ENCODE measurements at regions not wholly inside any gene's neighbourhood (a gene's known extent, or its start where the extent isn't known, plus 50 kb on each side); places are given as distances from the start of the nearest gene placed in this dataset.
"Not testable (repeated sequence)": the region's sequence is repeated elsewhere in the genome, so short reads cannot be mapped to it uniquely, and the experiment has no call there.

DNA sequence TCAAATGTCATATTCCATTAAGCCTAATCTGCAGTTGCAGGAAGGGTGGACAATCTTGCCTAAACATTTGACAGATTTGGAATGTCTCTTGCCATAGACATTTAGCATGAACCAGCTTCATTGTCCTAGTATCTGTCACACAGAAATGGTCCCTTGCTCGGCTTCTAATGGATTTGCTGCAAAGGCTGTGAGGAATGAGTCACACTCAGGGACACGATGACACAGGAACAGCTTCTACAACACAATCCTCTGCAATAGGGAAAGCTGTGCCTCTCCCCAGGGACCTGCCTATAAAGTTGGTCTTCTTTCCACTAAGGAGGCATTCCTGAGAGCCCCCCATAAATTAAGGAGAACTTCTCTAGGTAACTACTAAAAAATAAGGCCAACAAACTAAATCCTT lies 155.1 kb upstream of the L3MBTL4 start:
- no peak for DNase-seq
- Histone ChIP-seq H3K27ac (no peak overlapping the region), H3K36me3 (no peaks in the 10 kb centered on the region), H3K4me1 (no peaks in the 10 kb centered on the region), H3K9me3 (no peaks in the 10 kb centered on the region), H3K27me3 (replicated peaks in 1 of 7) (no peaks in the 10 kb centered on the region), H3K4me3 (no peak overlapping the region)
- WGBS, 5 donors: 32 to 64% (median 61%) methylated on average over 2 of the region's 2 CpGs
- TF ChIP-seq POLR2A (IDR thresholded peaks at IDR 0.05) (no peak), POLR2AphosphoS5 (IDR thresholded peaks at IDR 0.05) (no peak)
- TF ChIP-seq, protein P1, sequence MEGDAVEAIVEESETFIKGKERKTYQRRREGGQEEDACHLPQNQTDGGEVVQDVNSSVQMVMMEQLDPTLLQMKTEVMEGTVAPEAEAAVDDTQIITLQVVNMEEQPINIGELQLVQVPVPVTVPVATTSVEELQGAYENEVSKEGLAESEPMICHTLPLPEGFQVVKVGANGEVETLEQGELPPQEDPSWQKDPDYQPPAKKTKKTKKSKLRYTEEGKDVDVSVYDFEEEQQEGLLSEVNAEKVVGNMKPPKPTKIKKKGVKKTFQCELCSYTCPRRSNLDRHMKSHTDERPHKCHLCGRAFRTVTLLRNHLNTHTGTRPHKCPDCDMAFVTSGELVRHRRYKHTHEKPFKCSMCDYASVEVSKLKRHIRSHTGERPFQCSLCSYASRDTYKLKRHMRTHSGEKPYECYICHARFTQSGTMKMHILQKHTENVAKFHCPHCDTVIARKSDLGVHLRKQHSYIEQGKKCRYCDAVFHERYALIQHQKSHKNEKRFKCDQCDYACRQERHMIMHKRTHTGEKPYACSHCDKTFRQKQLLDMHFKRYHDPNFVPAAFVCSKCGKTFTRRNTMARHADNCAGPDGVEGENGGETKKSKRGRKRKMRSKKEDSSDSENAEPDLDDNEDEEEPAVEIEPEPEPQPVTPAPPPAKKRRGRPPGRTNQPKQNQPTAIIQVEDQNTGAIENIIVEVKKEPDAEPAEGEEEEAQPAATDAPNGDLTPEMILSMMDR (IDR thresholded peaks at IDR 0.05 in 8 of 11, conservative IDR thresholded peaks at IDR 0.05 in 3 of 11): no peak
- intact Hi-C loops (cut with DNase I; ENCODE audit: low total_unique reads): no loop called here

DNA sequence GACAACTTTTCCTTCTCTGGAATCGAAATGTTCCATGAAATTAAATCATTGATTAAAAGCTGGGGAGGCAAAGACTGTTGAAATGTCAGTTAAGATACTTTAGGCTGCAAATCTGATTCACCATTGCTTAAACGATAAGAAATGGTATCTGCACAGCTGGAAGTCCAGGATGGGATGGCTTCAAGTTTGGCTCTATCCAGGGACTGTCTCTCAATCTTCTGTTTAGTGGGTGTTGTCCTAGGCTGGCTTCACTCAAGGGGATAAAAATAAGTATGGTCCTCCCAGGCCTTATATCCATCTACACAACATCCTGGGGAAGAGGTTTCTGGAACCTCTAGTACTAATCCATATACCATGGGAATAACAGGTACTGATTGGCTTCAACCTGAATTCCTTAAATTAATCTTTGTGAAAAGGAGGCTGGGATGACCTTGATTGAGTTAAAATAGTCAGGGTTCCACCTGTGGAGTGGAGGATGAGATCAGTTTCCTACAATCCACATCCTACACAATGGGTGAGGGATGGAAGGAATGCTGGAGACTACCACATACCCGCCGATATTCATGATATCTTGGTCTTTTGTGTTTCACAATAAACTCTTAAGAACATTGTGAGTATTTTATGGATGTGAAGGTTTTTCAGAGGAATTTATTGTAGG lies 156.0 kb upstream of the L3MBTL4 start:
- no peak for TF ChIP-seq POLR2A (IDR thresholded peaks at IDR 0.05)
- no peak for TF ChIP-seq POLR2AphosphoS5 (IDR thresholded peaks at IDR 0.05)
- TF ChIP-seq, protein P1 (IDR thresholded peaks at IDR 0.05 in 8 of 11, conservative IDR thresholded peaks at IDR 0.05 in 3 of 11): no peak
- H3K27me3 ChIP-seq (replicated peaks in 1 of 7): no peaks in the 10 kb centered on the region
- 78 to 89% (median 87%) methylated on average over 4 of the region's 4 CpGs for WGBS, 5 donors
- H3K4me3 ChIP-seq: no peak overlapping the region
- intact Hi-C loops (cut with DNase I; ENCODE audit: low total_unique reads): no loop called here
- no peaks in the 10 kb centered on the region for H3K36me3 ChIP-seq
- no peaks in the 10 kb centered on the region for H3K9me3 ChIP-seq
- H3K27ac ChIP-seq: no peak overlapping the region
- no peak for DNase-seq
- H3K4me1 ChIP-seq: no peaks in the 10 kb centered on the region

- H3K27me3 ChIP-seq (replicated peaks in 1 of 7): no peaks in the 10 kb centered on the region
- 81 to 88% (median 86%) methylated on average over 3 of the region's 3 CpGs for WGBS, 5 donors
- no peak overlapping the region for H3K4me3 ChIP-seq
- H3K27ac ChIP-seq: no peak overlapping the region
- no peaks in the 10 kb centered on the region for H3K4me1 ChIP-seq
- TF ChIP-seq, protein P1 (IDR thresholded peaks at IDR 0.05 in 8 of 11, conservative IDR thresholded peaks at IDR 0.05 in 3 of 11): no peak
- TF ChIP-seq POLR2A (IDR thresholded peaks at IDR 0.05) (no peak), POLR2AphosphoS5 (IDR thresholded peaks at IDR 0.05) (no peak)
- H3K9me3 ChIP-seq: no peaks in the 10 kb centered on the region
- H3K36me3 ChIP-seq: no peaks in the 10 kb centered on the region
- no peak for DNase-seq
- intact Hi-C loops (cut with DNase I; ENCODE audit: low total_unique reads): no loop called here
Measured at GRCh38 chr18:6571239-6571602, 156.5 kb upstream of the L3MBTL4 start.

DNA sequence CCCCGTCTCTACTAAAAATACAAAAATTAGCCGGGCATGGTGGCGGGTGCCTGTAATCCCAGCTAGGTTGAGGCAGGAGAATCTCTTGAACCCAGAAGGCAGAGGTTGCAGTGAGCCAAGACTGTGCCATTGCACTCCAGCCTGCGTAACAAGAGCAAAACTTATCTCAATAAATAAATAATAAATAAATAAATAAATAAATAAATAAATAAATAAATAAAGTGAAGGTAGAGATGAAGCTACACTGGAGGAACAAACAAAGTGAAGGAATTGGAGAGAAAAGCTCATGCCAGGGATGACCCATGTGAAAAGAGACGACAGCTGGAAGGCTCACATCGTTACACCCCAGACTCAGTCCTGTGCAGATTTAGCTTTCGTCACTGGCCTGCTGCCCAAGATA lies 157.3 kb upstream of the ARHGAP28 start:
- H3K4me3 ChIP-seq; H3K9me3 ChIP-seq; H3K4me1 ChIP-seq; H3K27me3 ChIP-seq (replicated peaks in 1 of 7); intact Hi-C loops (cut with DNase I; ENCODE audit: low total_unique reads); H3K36me3 ChIP-seq; DNase-seq; H3K27ac ChIP-seq: not testable (repeated sequence)
- 90 to 97% (median 94%) methylated on average over 7 of the region's 7 CpGs for WGBS, 5 donors

DNA sequence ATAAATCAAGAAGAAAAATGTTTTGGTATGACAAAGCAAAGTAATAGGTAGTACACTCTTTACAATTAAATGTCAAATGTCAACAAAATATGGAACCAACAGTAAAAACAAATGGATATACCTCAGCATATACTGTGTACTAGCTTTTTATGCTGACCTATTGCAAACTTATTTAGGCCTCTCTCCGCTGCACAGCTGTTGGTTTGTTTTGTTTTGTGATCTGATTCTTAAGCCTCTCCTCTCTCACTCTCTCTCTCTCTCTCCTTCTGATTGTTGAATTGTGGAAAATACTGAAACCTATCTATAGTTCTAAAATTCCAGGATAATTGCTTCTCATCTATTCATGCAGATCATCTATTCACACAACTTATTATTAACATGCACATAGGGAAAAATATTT lies 154.9 kb upstream of the ARHGAP28 start:
- no peaks in the 10 kb centered on the region for H3K27me3 ChIP-seq (replicated peaks in 1 of 7)
- no peaks in the 10 kb centered on the region for H3K9me3 ChIP-seq
- no peaks in the 10 kb centered on the region for H3K36me3 ChIP-seq
- H3K27ac ChIP-seq: no peak overlapping the region
- intact Hi-C loops (cut with DNase I; ENCODE audit: low total_unique reads): no loop called here
- TF ChIP-seq, protein P1 (IDR thresholded peaks at IDR 0.05 in 8 of 11, conservative IDR thresholded peaks at IDR 0.05 in 3 of 11): no peak
- TF ChIP-seq POLR2A (IDR thresholded peaks at IDR 0.05) (no peak), POLR2AphosphoS5 (IDR thresholded peaks at IDR 0.05) (no peak)
- H3K4me1 ChIP-seq: no peaks in the 10 kb centered on the region
- no peak overlapping the region for H3K4me3 ChIP-seq
- no peak for DNase-seq
- WGBS, 5 donors: 79 to 97% (median 94%) methylated on average over 1 of the region's 1 CpG
